ENCODE measurements at regions not wholly inside any gene's neighbourhood (a gene's known extent, or its start where the extent isn't known, plus 50 kb on each side); places are given as distances from the start of the nearest gene placed in this dataset.

DNA sequence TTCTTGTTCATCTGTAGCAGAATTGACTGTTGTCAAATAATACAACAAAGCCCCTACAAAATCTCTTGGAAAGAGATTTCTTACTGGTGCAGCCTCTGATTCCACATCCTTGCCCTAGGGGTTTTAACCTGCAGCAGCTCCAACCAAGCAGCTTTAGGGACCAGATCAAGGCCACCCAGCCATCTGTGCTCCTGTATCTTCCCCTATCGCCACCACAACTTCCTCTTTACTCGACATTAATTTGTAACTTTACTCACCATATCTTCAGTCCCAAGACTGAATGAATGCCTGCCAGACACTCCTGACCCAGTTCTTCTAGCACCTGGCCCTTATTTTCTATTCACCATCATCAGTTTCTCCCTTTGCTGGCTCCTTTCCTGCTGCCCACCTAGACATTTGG is 156.6 kb upstream of the IL12A start:
- DNase-seq: no peak

DNA sequence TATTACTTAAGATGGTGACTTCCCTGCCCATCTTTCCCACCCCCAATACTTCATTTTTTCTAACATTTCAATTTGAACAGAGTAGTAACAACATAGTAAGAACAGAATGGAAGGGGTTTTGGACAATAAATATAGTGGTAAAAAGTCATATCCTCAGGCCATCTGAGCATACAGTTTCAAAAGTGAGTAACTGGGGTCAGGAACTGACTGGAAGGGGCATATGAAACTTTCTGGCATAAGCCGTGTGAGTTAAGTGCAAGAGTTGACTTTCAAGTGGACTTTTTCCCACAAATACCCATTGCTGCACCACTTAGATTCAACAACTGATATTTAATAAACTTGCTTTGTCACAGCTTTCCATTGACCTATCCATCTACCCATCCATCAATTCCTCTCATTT is 153.5 kb upstream of the IL12A start:
- no peak for DNase-seq

DNA sequence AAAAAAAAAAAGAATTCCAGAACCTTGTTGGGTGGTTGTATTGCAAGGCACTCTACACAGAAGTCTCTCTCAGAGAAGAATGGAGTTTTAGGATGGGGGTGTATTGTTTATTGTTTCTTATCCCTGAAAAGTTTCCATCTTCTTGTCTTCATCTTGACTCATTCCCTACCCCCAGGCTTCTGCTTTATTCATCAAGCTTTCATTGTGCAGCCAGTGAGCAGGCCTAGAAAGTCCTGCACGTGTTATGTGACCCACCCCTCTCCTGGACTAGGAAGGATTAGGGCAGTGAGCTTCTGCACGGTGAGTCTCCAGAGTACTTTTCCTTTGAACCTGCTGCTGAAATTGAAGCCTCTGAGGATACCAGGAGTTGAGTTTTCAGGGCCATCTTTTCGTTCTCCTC is 150.9 kb upstream of the IL12A start:
- DNase-seq: no peak

DNA sequence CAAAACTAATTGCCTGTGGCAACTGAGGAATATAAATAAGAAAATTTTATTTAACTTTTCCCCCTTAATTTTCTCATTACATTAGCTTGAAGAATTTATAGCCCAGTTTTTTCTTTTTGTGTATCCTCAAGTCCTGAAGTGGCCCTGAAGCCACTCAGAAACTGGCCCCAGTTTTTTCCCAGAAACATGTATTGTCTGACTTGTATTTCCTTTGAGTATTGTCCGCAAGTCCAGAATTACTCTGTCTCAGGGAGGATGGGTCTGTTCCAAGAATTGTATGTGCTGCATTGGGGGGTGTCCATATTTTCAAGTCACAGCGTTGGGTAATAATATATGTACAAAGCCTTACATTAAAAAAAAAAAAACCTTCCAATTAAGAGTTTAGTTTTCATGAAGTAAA is 149.7 kb upstream of the IL12A start:
- DNase-seq: no peak

DNA sequence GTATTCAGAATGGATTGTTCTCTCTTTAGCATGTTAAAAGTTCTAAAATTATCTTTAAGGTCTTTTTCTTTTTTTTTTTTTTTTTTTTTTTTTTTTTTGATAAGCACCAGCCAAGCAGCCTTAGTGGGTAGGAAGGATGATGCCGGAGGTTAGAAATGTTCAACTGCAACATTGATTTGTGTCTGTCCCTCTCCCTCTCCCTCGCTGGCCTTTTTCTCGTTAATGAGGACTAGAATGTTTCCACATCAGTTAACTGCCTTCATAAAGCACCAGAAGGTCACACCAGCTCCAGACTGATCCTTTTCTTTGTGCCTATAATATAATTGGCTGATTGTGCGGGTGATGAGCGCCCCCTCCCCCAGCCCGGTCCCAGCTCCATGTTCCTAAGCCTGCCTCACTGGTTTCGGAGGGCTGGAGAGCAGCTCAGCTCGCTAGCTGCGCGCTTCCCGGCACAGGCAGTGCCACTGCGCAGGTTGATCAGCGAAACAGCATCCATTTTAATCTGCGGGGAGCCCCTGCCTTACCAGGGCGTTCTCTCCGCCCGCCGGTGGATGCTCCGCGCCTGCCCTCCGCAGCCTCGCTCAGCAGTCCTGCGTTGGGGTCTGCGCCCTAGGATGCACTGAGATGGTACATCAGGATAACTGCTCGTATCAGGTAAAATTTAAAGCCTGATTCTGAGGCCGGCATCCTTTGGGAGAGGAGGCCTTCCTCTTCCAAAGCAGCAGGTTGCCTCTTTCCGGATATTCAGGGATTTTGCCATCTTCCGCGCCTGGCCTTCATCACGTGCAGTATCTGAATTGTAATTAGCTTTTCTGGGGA is 148.9 kb upstream of the IL12A start, which contains the start of gene SCHIP1:
Gene SCHIP1 (plus strand): TSS at position 301 of the 819 bp plus-strand sequence.
- DNase-seq: no peak

DNA sequence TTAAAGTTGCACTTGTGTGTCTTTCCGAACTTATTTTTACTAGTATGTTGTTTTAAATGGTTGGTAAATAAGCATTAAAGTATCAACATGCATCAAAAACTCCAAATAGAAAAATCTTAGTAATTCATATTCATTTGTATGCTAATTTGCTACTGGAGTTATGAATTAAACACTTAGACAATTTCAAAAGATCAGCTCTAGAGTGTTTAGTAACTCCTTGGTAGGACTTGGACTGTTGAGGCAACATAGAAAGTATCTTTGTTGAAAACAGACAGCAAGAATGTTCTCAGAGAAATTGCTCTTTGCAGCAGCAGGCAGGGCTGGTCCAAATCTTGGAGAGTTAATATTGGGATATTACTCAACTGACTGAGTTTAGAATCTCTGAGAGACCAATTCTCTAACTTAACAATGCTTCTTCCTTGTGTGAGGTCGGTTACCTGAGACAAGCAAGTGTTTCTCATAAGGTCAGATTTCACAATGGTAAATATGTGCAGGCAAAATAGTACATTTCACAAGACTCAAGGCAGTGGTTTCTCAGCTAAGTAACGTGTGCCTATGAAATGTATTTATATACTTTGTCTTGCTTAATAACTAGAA is 147.8 kb upstream of the IL12A start:
- DNase-seq: no peak

DNA sequence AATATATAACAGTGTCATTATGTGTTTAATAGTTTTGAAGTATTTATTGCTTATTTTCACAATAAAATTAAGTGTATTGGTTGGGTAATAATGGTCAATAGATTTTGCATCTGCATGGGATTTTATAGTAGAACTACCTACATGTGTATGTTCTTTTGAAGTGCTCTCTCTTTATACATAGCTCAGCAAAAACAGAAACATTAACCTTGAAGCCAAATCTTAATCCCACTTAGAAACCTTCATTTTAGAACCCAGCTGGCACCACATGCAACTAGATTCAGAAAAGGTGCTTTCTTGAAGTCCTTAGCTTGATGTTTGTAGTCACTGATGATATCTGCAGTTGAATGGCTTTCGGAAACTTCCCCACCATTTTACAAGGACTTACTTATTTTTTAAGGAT is 146.9 kb upstream of the IL12A start:
- DNase-seq: no peak

DNA sequence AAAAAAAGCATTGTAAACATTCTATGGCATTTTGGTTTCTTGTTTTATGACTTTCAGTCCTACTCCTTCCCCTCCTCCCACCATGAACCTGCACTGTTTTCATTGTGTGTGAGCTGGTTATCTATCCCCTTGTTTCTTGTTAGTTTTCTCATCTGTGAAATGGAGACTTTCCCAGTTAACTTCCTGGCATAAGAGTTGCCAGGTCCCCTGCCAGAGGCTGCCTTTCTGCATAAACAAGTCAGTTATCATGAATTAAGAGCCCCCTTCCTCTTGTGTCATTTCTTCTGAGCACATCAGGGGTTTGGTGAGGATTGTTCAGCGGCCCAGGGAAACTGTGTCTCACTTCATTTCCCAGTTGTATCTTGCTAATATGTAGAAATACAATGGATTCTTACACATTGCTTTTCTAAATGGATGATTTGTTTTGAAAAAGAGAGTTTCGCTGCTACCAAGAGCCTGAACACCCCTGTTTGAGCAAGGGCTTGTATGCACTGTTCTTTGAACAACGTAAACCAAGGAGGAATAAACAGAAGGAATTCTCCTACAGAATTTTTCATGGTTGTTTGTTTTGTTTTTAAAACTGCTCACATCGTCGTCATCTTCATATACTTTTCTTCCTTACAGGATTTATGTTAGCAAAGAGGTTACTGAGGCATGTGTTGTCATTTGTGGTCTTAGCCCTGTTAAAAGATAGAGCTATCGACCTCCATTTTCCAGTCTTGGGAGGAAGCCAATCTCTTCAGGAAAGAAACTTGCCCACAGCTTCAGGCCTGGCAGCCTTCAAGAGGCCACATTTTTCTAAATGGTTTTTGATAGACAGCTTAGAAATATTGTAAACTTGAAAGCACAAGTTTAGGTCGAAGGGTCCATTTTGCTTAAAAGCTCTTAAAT is 144.6 kb upstream of the IL12A start:
- DNase-seq: no peak

DNA sequence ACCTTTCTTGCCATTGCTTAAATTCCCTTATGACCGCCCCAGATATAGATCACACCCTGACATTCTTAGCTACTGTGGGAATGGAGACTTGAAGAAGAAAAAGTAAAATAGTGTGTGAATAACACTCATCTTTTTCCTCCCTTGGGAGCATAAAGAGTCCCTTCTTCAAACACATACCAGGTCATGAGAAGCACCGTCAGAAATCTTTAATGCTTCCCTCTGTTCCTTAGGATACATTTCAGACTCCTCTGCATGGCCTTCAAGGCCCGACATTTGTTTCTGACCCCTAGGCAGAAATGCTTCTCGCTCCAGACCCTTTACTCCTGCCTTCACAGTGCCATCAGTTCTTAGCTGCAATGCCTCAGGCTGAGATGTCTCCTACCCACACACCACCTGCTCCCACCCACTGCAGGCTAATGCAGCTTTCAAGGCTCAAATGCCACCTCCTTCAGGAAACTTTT is 143.8 kb upstream of the IL12A start:
- no peak for DNase-seq

DNA sequence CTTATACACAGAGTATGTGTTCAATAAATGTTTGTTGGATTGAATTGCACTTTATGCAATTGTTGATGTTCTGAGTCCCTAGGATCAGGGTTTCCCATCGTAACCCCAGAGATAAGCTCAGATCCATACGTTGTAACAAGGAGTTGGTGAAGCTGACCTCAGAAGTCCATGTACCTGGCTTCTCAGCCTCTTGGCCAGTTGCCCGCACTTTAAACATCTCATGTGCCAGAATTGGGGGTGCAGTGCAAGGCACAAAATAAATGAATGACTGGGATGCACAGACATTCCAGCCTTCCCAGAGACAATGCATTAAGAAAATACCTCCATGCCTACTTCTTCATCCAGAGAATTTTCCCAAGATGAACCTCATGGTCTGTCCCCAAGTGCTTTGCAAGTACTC is 142.9 kb upstream of the IL12A start:
- DNase-seq: no peak

DNA sequence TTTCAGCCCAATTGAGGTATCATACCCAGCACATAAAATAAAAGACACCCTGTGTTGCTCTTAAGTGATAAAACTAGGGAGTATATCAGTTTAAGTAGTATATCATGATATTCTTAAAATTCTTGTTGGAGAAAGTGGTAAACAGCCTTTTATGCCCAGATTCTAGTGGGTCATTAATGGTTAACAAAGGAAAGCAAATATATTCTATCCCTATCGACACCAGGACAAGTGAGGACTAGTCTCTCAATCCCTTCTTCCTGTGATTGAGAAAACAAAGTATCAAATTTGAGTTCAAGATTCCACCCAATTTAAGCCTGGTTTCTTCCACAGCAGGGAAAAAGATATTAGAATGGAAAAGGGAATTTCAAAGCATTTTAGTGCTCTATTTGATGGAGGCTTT is 142.4 kb upstream of the IL12A start:
- DNase-seq: no peak

DNA sequence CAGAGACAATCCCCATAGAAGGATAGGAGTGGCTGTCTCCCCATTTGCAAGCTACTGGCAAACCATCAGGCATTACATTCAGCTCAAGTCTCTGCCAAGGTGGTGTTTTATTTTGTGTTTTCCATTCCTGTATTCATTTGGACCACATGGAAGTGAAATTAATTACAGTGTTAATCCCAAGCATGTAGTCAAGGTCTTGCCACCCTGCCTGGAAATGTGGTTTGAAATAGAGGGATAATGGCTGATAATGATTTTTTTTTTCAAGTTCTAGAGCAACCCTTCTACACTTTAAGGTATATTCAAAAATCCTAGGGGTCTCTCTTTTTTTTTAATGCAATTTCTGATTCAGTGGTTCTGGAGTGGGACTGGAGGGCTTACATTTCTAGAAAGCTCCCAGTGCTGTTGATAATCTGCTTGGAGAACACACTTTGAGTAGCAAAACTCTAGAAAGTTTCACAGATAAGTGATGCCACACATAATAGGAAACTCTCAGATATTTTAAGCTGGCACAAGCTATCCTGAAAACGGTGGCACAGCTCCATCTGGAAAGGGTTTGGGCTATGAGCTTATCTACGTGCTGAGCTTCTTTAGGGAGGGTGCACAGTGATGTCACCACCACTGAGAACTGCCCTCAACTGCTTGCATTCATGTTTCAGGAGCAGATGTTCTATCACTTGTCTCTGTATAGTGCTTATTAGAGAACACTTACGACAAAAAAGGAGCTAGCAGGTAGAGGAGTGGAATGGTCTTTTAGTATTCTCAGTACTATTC is 140.1 kb upstream of the IL12A start:
- no peak for DNase-seq

DNA sequence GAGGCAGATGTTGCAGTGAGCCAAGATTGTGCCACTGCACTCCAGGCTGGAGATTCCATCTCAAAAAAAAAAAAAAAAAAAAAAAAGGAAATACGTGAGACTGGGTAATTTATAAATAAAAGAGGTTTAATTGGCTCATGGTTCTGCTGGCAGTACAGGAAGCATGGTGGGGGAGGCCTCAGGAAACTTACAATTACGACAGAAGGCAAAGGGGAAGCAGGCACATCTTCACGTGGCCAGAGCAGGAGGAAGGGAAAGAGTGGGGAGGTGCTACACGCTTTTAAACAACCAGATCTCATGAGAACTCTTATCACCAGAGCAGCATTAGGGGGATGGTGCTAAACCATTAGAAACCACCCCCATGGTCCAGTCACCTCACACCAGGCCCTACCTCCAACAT is 138.2 kb upstream of the IL12A start:
- no peak for DNase-seq

DNA sequence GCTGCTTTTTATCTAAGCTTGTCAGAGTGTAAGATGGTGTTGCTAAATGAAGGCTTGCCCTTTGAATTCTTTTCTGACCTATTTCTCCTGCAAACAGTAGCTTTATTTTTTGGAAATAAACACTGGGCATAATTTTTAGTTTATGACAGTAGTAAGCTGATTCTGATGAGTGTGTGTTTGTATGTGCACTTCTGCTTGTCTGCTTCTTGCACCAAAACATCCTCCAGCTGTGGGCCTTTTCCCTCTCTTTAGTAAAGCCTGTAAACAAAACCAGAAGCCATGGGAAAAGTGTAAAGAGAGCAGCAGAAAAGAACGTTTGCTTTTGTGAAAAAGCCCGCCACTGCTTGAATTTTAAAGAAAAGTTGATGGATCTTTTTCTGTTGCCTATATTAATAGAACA is 136.4 kb upstream of the IL12A start:
- no peak for DNase-seq

DNA sequence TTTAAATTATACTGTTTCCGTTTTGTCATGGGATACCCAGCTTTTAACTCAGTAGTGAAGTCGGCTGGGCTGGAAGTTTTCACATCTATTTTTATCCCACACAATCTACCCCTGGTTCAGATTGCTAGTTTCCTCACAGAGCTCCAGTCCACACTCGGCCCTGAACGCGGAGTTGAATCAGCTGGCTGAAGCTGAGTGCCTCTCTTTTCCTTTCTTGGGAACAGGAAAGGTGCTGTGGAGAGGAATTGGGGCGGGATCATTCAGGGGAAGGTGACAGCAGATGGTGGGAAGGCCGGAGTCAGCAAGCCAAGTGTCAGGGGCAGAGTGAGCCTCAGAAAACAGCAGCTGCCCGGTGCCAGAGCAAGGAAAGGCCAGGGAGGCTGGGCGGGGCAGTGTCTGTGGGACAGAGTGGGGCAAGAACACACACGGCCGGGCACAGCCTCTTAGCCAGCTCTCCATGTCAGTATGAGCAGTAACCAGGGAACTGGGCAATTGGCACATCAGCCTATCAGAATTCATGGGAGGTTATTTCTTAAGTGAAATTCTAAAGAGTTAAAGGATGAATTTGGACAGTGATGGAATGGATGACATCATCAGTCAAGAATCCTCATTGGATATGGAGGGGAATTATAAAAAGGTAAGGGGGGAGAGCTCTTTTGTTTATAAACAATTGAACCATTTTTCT is 135.7 kb upstream of the IL12A start:
- DNase-seq: no peak

DNA sequence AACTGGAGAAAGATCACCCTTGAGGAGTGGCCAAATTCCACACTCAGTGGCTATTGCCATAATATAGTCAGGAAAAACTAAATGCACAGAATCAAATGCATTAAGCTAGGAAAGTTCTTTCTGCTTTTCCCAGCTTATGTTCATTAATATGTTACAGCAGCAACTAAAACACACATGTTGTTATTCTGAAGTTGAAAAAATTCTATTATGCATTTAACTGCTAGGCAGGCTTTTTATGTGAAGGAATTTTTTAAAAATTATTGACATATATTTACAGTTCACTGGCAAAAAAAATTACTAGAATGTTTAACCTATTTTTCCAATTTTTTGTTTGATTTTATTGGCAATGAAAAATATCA is 135.2 kb upstream of the IL12A start:
- no peak for DNase-seq

DNA sequence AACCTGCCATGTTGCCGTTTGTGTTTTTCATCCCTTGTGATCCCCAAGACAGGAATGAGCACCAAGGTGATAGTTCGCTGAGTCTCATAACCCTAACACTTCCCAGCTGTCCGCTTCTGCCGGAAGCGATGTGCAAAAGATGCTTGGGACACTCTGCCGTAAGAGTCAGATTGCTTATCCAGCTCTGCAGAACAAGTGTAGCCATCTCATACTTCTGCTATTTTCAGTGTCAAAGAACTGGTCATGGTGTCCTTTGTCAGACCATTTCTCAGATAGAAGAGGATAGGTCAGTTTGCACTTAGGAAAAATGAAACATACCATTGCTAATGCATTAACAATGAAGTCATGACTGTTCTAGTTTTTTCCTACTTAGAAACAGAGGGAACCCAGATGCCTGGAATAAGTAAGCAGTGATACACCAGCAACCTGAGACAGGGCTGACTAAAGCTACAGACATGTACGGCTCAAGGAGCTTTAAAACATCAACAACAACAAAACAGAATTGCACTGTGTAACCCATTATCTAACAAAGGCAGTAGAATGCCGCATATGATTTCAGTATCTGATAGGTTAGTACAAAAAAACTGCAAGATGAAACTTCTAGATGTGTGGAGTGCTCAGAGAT is 134.0 kb upstream of the IL12A start:
- no peak for DNase-seq

DNA sequence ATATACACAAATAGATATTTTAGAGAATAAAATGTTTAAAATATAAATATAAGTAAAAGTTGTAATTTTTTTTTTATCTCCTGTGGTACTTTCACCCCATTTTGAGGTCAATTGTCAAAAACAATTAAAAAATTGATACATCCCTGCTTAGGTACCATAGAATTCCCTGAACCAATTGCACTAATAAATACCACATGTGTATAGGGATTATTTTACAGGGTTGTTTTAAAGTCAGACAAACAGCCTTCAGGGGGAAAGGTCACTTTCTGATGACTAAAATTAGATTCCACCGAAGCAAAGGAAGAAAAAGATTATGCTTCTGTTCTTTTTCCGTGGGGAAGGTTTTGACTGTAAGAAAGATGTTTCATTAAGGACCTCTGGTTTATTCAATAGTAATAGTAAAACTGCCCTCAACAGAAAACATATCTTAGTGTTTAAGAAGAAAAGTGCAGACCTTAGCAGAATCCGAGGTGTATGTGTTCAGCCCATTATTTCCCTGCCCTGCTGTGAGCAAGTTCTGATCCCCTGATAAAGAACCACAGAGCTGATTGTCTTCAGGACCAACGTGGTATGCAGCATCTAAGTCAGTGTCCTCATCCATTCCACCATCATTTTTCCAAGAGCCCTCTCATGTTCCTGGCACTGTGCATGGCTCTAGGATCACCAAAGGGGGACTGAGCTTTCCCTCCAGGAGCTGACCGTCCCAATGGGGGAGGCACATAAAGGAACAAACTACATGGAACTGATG is 132.9 kb upstream of the IL12A start:
- no peak for DNase-seq

DNA sequence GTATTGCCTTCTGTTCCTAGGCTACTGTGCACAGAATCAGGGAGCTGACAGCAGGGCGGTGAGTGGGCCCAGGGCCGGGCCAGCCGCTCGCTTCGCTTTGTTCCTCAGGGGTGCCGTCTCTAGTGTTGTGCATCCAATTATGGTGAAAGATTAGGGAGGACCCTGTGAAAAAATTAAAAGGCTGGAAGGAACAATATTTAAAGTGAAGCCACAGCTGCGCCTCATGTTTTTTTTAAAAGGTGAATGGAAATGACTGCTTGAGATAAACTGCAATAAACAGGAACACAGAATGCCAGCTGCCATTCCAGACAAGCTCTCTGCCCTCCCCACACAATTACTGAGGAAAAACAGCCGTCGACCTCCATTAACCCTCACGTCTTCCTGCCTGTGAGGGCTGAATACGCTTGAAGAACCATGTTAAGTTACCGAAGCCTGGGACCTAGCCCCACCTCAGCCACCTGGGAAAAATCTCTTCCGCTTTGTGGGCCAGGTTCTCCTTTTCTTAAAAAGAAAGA is 132.0 kb upstream of the IL12A start:
- no peak for DNase-seq

DNA sequence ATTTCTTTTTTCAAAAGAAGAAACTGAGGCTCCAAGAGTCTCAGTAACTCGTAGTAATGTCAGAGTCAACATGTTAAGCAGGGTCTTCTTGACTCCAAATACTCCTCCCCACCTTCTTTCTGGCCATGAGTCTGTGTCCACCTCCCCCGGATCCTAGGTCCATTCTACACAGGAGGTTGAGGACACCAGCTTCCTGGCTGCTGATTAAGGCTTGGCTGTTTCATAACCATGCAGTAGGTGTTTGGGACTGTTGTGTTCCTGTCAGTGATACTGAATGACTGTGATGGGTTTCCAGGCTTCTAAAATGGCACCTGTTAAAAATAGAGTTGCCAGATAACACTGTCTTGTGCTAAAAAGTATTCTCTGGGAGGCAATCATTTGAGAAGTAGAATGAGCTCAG is 130.8 kb upstream of the IL12A start:
- no peak for DNase-seq

DNA sequence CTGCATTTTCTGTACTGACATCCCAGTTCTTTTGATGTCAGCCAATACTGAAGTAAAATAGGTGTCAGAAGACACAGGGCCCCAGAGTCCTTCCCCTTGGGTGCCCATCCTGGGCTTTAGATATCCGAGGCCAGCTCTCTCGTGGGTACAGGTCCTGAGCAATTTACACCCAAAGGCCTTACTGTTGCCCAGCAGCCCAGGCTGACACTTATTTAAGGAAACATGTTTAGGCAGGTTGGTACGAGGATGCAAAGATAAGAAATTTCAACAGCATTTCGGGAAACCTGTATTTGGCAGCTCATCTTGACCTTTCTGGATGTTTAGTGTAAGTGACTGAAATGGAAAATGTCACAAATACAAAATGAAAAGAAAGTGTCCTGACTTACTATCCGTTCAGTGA is 130.0 kb upstream of the IL12A start:
- no peak for DNase-seq

Data from NCI-H1436 (cell line).